NCI-H82 (cell line): ENCODE measurements at regions not wholly inside any gene's neighbourhood (a gene's known extent, or its start where the extent isn't known, plus 50 kb on each side); places are given as distances from the start of the nearest gene placed in this dataset.

Experiments
- DNase-seq: peaks from one replicate; lab custom pipeline; 2025; lab: John Stamatoyannopoulos, UW

- DNase-seq: no peak
Measured at GRCh38 chr5:62979472-62979871, 400.9 kb downstream of the LRRC70 start.

DNA sequence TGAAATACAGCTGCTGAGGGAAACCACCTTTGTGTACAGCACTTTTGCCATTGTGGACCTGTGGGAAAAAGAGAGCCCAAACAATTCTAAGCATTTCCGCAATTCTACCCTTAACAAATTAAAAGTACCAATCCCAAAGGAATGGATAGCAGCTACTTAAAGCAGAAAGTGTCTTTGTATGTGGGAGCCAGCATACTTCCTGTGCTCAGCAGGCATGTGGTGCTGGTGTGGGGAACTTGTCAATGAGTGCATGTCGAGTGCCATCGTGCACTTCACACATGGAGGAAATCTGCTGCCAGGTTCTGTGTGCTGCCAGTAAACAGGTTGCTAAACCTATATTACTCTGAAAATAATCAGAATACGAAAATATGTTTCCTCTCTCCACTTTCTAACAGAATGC is 399.0 kb downstream of the LRRC70 start:
- DNase-seq: no peak

DNA sequence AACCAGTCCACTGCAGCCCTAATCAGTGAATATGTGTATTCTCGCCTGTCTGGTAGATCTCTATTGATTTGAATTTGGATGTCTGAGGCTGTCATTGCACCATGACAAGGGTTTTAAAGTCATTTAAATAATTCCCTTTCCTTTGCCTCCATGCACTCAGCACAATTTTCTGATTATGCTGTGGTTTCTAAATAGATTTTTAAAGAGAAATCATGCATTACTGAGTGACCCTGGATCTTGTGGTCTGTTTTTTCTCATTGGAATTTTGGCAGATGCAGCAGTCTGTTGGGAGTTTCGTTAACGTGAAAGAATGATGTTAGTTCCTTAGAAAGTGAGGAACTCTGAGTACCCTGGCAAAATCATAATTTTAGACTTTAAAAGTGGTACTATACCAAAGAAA is 396.0 kb downstream of the LRRC70 start:
- DNase-seq: no peak

DNA sequence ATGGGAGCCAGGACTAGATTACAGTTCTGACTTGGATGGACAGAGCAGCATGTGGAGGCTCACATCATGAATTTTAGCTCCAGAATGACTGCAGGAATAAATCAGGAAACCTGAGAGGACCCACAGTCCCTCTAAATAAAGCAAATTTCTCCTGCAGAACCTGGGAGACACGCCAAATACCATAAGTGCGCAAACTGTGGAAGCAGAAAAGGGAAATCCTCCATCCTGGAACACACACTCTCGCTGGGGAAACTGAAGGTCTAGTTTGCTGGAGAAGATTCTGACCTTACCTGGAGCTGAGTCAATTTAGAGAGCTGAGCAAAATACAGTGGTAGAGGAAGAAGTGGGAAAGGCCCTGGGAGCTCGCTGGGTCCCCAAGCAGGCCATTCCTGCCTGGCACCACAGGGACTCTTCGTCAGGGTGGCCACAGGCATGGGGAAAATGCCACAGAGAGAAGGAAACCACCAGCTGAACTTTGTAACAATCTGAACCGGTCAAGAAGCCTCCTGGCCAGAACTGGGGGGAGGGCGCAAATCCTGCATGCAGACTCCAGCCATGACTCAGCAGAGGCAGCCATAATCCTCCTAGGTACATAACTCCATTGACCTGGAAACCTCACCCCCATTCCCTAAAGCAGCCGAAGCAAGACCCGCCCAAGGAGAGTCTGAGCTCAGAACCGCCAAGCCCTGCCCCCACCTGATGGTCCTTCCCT is 390.9 kb downstream of the LRRC70 start:
- no peak for DNase-seq

DNA sequence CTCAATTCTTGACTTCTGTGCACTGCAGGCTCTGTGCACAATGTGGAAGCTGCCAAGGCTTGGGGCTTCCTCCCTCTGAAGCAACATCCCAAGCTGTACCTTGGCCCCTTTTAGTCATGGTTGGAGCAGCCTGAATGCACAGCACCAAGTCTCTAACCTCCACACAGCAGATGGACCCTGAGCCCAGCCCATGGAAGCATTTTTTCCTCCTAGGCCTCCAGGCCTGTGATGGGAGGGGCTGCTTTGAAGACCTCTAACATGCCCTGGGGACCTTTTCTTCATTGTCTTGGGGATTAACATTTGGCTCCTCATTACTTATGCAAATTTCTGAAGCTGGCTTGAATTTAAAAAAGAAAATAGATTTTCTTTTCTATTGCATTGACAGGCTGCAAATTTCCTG is 385.8 kb downstream of the LRRC70 start:
- no peak for DNase-seq

DNA sequence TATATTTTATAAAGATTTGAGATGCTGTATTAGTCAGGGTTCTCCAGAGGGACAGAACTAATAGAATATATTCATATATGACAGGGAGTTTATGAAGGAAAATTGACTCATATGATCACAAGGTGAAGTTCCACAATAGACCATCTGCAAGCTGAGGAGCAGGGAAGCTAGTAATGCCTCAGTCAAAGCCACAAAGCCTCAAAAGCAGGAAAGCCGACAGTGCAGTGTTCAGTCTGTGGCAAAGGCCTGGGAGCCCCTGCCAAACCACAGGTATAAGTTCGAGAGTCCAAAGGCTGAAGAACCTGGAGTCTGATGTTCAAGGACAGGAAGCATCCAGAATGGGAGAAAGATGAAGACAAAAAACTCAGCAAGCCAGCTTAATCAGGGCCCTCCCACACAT is 382.2 kb downstream of the LRRC70 start:
- DNase-seq: no peak

GRCh38 chr5:62956597-62956996 is 378.0 kb downstream of the LRRC70 start:
- DNase-seq: no peak

DNA sequence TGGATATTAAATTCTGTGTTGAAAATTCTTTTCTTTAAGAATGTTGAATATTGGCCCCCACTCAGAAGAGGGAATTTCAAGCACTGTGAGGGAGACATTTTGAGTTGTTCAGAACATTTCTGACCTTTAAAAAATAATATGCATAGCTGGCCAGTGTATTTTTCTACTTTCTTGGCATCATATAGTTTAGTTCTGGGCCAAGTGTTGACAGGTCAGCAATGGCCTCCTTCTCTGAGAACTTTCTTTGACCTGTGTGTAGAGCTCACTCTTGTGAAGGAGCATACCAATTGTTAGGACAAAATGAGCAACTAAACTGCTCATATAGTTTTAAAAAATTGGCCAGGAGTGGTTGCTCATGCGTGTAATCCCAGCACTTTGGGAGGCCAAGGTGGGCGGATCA is 376.0 kb downstream of the LRRC70 start:
- no peak for DNase-seq

DNA sequence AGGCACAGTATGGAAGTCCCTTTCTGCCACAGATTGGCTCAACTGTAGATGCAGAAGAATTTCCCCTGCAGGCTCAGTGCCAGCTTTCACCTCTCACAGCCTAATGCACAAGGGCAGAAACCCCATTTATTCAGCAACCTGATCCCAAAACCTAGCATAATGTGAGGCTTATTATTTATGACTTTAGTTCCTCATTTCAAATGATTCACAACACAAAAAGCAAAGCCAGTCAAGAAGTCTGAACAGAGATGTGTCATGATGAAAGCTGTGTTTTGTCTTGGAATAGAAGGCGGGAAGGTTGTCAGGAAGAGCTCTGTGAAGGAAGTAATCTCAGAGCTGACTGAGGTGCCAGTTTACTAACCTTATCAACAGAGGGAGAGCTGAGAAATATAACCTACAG is 369.7 kb downstream of the LRRC70 start:
- no peak for DNase-seq

- no peak for DNase-seq
Measured at GRCh38 chr5:62942384-62942783, 363.8 kb downstream of the LRRC70 start.

GRCh38 chr5:62938927-62939326 is 360.3 kb downstream of the LRRC70 start:
- peak; percentile 15 for DNase-seq

- DNase-seq: no peak
Measured at GRCh38 chr5:62937661-62938558, 359.3 kb downstream of the LRRC70 start.

- no peak for DNase-seq
Measured at GRCh38 chr5:62935660-62936059, 357.0 kb downstream of the LRRC70 start.

GRCh38 chr5:62934319-62934718 is 355.7 kb downstream of the LRRC70 start:
- no peak for DNase-seq

GRCh38 chr5:62933261-62933660 is 354.6 kb downstream of the LRRC70 start:
- DNase-seq: no peak

DNA sequence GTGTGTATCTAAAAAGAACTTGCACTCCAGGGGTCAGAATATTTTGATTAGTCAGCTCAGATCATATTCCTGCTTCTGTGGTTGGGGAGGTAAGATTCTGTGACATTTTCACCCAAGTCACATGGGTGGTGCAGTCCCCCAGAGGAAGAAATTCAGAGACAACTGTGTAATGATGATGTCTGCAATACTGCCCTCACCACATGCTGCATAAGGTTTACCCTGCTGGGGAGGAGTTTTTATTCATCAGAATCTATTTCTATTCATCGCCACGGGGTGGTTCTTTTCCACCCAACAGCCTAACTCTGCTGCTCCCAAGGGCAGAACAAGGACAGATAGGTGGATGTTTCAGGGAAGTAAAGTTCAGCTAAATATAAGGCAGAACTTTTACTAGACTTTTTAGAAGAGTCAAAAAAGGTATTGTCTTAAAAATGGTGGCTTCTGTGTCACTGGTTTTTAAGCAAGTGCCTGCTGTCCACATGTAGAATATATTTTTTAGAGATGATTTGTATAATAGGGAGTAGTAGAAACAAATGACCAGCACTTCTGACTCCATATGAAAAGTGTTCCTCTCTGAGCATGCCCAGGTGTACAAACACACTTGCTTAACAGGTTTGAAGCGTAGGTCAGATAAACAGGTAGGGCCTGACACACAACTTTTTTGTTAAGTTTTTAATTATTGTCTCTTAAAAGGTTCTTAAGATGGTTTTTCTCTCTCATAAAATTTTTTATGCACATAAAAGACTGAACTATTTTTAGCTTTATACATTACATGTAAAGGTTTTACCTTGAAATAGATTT is 352.7 kb downstream of the LRRC70 start:
- no peak for DNase-seq

DNA sequence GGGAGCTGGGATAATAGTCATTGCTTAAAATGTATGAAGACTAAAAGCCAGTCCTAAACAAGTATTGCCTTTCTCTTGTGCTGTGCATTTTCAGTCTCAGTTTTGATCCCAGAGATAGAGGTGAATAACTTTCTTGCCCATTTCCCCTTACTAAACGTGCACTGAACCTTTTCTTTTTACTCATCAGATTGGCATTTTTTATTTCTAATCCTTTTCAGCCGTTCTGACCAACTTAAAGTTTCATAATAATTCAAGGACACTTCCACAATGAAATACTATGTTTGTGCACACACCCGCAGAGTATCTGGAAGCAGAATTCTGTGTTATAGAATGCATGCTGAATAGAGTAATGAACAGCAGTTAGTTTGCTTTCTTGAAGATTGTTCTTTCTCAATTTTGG is 343.6 kb downstream of the LRRC70 start:
- DNase-seq: no peak

DNA sequence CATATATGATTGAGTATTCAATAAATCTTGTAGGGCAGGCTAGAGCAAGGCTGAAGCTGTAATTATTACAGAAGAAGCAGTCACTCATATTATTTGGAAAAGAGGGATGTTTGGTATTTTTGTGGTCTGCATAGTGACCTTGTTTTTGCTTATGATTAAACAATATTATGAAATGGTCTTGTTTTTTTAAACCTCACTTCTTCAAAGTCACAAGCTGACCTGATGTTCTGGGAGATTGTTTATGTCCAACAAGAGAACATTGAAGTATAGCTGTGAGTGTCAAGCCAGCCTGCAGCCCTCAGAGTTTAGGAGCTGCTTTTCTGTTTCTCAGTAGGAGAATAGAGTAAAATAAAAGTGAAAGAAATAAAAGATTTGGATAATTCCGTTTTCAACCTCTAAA is 342.2 kb downstream of the LRRC70 start:
- no peak for DNase-seq

GRCh38 chr5:62909326-62909725 is 330.7 kb downstream of the LRRC70 start:
- DNase-seq: no peak

GRCh38 chr5:62902126-62902525 is 323.5 kb downstream of the LRRC70 start:
- no peak for DNase-seq

DNA sequence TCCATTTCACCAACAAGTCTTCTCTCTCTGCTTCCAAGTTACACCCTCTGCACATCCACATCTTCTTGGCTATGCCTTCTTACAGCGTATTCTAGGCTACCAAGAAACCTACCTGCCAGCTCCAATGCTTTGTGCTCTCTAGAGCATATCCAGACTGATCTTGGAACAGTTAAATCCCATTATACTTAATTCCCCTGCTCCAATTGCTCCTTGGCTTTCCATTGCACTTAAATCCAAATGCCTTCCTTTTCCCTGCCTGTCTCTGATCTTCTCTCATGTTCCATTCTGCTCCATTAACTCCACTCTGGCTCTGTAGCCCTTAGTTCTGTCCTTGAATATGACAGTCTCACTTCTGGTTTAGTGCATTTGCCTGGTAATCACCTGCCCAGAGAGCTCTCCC is 322.4 kb downstream of the LRRC70 start:
- DNase-seq: peak; percentile 69

GRCh38 chr5:62896121-62896893 is 317.7 kb downstream of the LRRC70 start:
- no peak for DNase-seq
